Nephron (organoid): ENCODE measurements at regions not wholly inside any gene's neighbourhood (a gene's known extent, or its start where the extent isn't known, plus 50 kb on each side); places are given as distances from the start of the nearest gene placed in this dataset.

ENCODE experiments used
- H3K27ac Mint-ChIP-seq, 3 experiments: 2 replicates each; pipeline ENCODE4 v1.8.0; 2020; ENCODE audit warnings: mixed read lengths in 3 of 3, mild to moderate bottlenecking in 2 of 3, moderate library complexity in 1 of 3
- H3K27me3 Mint-ChIP-seq: 2 replicates; pipeline ENCODE4 v1.8.0; 2021; ENCODE audit warnings: low read depth, mild to moderate bottlenecking, moderate library complexity, mixed read lengths
- H3K36me3 Mint-ChIP-seq: 2 replicates; pipeline ENCODE4 v1.8.0; 2020; ENCODE audit warnings: low read depth, mixed read lengths
- H3K4me1 Mint-ChIP-seq: 2 replicates; pipeline ENCODE4 v1.8.0; 2020; ENCODE audit warnings: mixed read lengths
- H3K4me3 Mint-ChIP-seq, 3 experiments: 2 replicates each; pipeline ENCODE4 v1.8.0; 2020; ENCODE audit warnings: mild to moderate bottlenecking in 3 of 3, mixed read lengths in 3 of 3, moderate library complexity in 2 of 3
- H3K9me3 Mint-ChIP-seq: 2 replicates; pipeline ENCODE4 v1.8.0; 2020; ENCODE audit warnings: mixed read lengths
- CTCF ChIP-seq, 3 experiments: fragments of 200-600 bp; sonication (generic); IDR thresholded peaks; one replicate each; pipeline ENCODE4 v1.5.0; 2021; ENCODE audit warnings: antibody characterized with exemption in 3 of 3; ENCODE audit not compliant: unreplicated experiment in 3 of 3

- peaks cover 46% of the 10 kb centered on the region for H3K4me1 Mint-ChIP-seq
- H3K9me3 Mint-ChIP-seq, result no peaks in the 10 kb centered on the region
- H3K36me3 Mint-ChIP-seq, result no peaks in the 10 kb centered on the region
- TF ChIP-seq CTCF (IDR thresholded peaks at IDR 0.05; ENCODE audit: unreplicated experiment in 3 of 3), result no peak
- peak overlapping the region; percentile 20 to 78 (median 75) for H3K27ac Mint-ChIP-seq
- H3K4me3 Mint-ChIP-seq, result no peak overlapping the region
- peaks cover 8% of the 10 kb centered on the region for H3K27me3 Mint-ChIP-seq
These were observed 60.1 kb upstream of the CLINT1 start for GRCh38 chr5:157918811-157919742.

GRCh38 chr5:157917899-157918809 lies 59.2 kb upstream of the CLINT1 start:
- peak overlapping the region; percentile 36 to 75 (median 39) for H3K27ac Mint-ChIP-seq
- H3K4me3 Mint-ChIP-seq, result no peak overlapping the region
- peaks cover 6% of the 10 kb centered on the region for H3K27me3 Mint-ChIP-seq
- H3K4me1 Mint-ChIP-seq, result peaks cover 51% of the 10 kb centered on the region
- no peaks in the 10 kb centered on the region for H3K9me3 Mint-ChIP-seq
- no peaks in the 10 kb centered on the region for H3K36me3 Mint-ChIP-seq
- peak; percentile 40 to 46 (median 42) for TF ChIP-seq CTCF (IDR thresholded peaks at IDR 0.05; ENCODE audit: unreplicated experiment in 3 of 3)

GRCh38 chr5:157917491-157917890 lies 58.5 kb upstream of the CLINT1 start:
- Mint-ChIP-seq H3K4me1 (peaks cover 51% of the 10 kb centered on the region), H3K27me3 (peaks cover 6% of the 10 kb centered on the region), H3K9me3 (no peaks in the 10 kb centered on the region), H3K27ac (peak overlapping the region; percentile 36 to 75 (median 39)), H3K4me3 (no peak overlapping the region), H3K36me3 (no peaks in the 10 kb centered on the region)
- no peak for TF ChIP-seq CTCF (IDR thresholded peaks at IDR 0.05; ENCODE audit: unreplicated experiment in 3 of 3)

- peaks cover 51% of the 10 kb centered on the region for H3K4me1 Mint-ChIP-seq
- TF ChIP-seq CTCF (IDR thresholded peaks at IDR 0.05; ENCODE audit: unreplicated experiment in 3 of 3), result no peak
- no peak overlapping the region for H3K4me3 Mint-ChIP-seq
- no peaks in the 10 kb centered on the region for H3K9me3 Mint-ChIP-seq
- H3K36me3 Mint-ChIP-seq, result no peaks in the 10 kb centered on the region
- H3K27ac Mint-ChIP-seq, result peak overlapping the region; percentile 47 to 97 (median 74)
- H3K27me3 Mint-ChIP-seq, result peaks cover 6% of the 10 kb centered on the region
These were observed 56.7 kb upstream of the CLINT1 start for GRCh38 chr5:157915638-157916037.

GRCh38 chr5:157914151-157914788 lies 55.3 kb upstream of the CLINT1 start:
- H3K4me1 Mint-ChIP-seq, result peaks cover 42% of the 10 kb centered on the region
- no peak for TF ChIP-seq CTCF (IDR thresholded peaks at IDR 0.05; ENCODE audit: unreplicated experiment in 3 of 3)

More at GRCh38 chr5:157914151-157914788, 55.3 kb upstream of the CLINT1 start:
- Mint-ChIP-seq H3K27ac (peak overlapping the region; percentile 22 to 97 (median 82)), H3K4me3 (no peak overlapping the region), H3K27me3 (peaks cover 6% of the 10 kb centered on the region), H3K36me3 (no peaks in the 10 kb centered on the region), H3K9me3 (no peaks in the 10 kb centered on the region)
